Stomach (tissue), 4 donors: ENCODE measurements at regions not wholly inside any gene's neighbourhood (a gene's known extent, or its start where the extent isn't known, plus 50 kb on each side); places are given as distances from the start of the nearest gene placed in this dataset.

Experiments
- CTCF ChIP-seq, 7 experiments: fragments of 450-650 bp in 4 of 7; fragments of 200-600 bp in 3 of 7; sonication (generic) in 3 of 7; IDR thresholded peaks; one replicate each; pipeline ENCODE4 v1.5.1; 2016 to 2019; ENCODE audit warnings: antibody characterized with exemption in 7 of 7, control low read depth in 2 of 7, mild to moderate bottlenecking in 1 of 7
- EP300 ChIP-seq: sonication (generic); formaldehyde crosslinking; IDR thresholded peaks from one replicate; pipeline ENCODE4 v1.6.1; 2017; ENCODE audit warnings: antibody characterized with exemption
- POLR2A ChIP-seq, 4 donors: fragments of 450-650 bp; IDR thresholded peaks; one replicate each; pipeline ENCODE4 v1.6.1; 2016; ENCODE audit warnings: antibody characterized with exemption in 4 of 4, control low read depth in 2 of 4, mild to moderate bottlenecking in 1 of 4, moderate library complexity in 1 of 4
- POLR2AphosphoS5 ChIP-seq, 3 donors: sonication (generic); formaldehyde crosslinking; IDR thresholded peaks; one replicate each; pipeline ENCODE4 v1.6.1; 2016; ENCODE audit warnings: antibody characterized with exemption in 3 of 3

GRCh38 chr10:132121511-132121830 lies 55.7 kb downstream of the JAKMIP3 start:
- TF ChIP-seq CTCF (IDR thresholded peaks at IDR 0.05) (no peak), POLR2AphosphoS5 (IDR thresholded peaks at IDR 0.05) (no peak), EP300 (no peak), POLR2A (IDR thresholded peaks at IDR 0.05) (no peak)
